ENCODE measurements at regions not wholly inside any gene's neighbourhood (a gene's known extent, or its start where the extent isn't known, plus 50 kb on each side); places are given as distances from the start of the nearest gene placed in this dataset.

DNA sequence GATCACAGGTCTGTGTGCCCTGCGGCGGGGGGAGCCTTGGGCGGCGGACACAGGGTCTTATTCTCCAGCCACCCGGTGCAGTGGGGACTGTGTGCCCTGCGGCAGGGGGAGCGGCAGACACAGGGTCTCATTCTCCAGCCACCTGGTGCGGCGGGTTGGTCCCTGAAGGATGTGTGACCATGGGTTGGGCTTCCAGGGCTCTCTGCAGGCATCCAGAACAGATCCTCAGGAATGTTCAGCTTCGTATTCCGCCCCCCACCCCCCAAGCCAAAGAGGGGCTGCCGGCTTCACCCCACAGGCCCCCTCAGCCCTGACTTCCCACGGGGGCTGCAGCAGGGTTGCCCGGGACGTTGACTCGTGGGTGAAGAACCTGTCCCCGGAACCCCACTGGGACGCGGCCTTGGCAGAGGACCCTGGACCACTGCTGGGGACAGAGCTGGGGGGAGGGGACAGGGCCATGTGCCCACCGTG lies 154.5 kb upstream of the PPP2R2D start:
- no peak for TF ChIP-seq CTCF (IDR thresholded peaks at IDR 0.05; ENCODE audit: poor library complexity, severe bottlenecking)
- no peak for TF ChIP-seq TAF1 (IDR thresholded peaks at IDR 0.05; ENCODE audit: low read depth)
- TF ChIP-seq, protein P1, sequence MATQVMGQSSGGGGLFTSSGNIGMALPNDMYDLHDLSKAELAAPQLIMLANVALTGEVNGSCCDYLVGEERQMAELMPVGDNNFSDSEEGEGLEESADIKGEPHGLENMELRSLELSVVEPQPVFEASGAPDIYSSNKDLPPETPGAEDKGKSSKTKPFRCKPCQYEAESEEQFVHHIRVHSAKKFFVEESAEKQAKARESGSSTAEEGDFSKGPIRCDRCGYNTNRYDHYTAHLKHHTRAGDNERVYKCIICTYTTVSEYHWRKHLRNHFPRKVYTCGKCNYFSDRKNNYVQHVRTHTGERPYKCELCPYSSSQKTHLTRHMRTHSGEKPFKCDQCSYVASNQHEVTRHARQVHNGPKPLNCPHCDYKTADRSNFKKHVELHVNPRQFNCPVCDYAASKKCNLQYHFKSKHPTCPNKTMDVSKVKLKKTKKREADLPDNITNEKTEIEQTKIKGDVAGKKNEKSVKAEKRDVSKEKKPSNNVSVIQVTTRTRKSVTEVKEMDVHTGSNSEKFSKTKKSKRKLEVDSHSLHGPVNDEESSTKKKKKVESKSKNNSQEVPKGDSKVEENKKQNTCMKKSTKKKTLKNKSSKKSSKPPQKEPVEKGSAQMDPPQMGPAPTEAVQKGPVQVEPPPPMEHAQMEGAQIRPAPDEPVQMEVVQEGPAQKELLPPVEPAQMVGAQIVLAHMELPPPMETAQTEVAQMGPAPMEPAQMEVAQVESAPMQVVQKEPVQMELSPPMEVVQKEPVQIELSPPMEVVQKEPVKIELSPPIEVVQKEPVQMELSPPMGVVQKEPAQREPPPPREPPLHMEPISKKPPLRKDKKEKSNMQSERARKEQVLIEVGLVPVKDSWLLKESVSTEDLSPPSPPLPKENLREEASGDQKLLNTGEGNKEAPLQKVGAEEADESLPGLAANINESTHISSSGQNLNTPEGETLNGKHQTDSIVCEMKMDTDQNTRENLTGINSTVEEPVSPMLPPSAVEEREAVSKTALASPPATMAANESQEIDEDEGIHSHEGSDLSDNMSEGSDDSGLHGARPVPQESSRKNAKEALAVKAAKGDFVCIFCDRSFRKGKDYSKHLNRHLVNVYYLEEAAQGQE (IDR thresholded peaks at IDR 0.05; ENCODE audit: borderline replicate concordance) = no peak
